ENCODE measurements at regions not wholly inside any gene's neighbourhood (a gene's known extent, or its start where the extent isn't known, plus 50 kb on each side); places are given as distances from the start of the nearest gene placed in this dataset.

GRCh38 chr2:175461839-175462238 is 280.3 kb upstream of the ATP5MC3 start:
- Histone ChIP-seq H3K4me3 (no peak overlapping the region), H3K9me3 (peaks cover 0 to 8% (median 0%) of the 10 kb centered on the region in 11 donors), H3K4me1 (peaks cover 0 to 6% (median 0%) of the 10 kb centered on the region in 9 donors), H3K27me3 (peaks cover 0 to 9% (median 0%) of the 10 kb centered on the region in 7 donors), H3K36me3 (no peaks in the 10 kb centered on the region), H3K27ac (no peak overlapping the region)
- no peak for ATAC-seq
- WGBS, 2 donors, result 71 to 80% methylated on average over 5 of the region's 5 CpGs
- no peak for DNase-seq
- TF ChIP-seq CTCF (IDR thresholded peaks at IDR 0.05), result no peak
- intact Hi-C loops (cut with DNase I), result no loop called here

GRCh38 chr2:175457895-175458448 is 276.5 kb upstream of the ATP5MC3 start:
- intact Hi-C loops (cut with DNase I), result no loop called here
- Histone ChIP-seq H3K36me3 (no peaks in the 10 kb centered on the region), H3K4me1 (peaks cover 0 to 6% (median 0%) of the 10 kb centered on the region in 9 donors), H3K4me3 (no peak overlapping the region), H3K9me3 (peaks cover 0 to 3% (median 0%) of the 10 kb centered on the region in 11 donors), H3K27ac (no peak overlapping the region), H3K27me3 (peaks cover 0 to 13% (median 0%) of the 10 kb centered on the region in 7 donors)
- no peak for TF ChIP-seq CTCF (IDR thresholded peaks at IDR 0.05)
- WGBS, 2 donors, result 66% methylated on average over 7 of the region's 7 CpGs
- DNase-seq, result no peak
- ATAC-seq, result no peak

GRCh38 chr2:175454953-175455389 is 273.5 kb upstream of the ATP5MC3 start:
- Histone ChIP-seq H3K27ac (no peak overlapping the region), H3K9me3 (no peaks in the 10 kb centered on the region), H3K4me1 (peaks cover 0 to 7% (median 0%) of the 10 kb centered on the region in 9 donors), H3K27me3 (peaks cover 0 to 11% (median 0%) of the 10 kb centered on the region in 7 donors), H3K36me3 (no peaks in the 10 kb centered on the region), H3K4me3 (no peak overlapping the region)
- no peak for ATAC-seq
- intact Hi-C loops (cut with DNase I), result no loop called here
- DNase-seq, result no peak
- 78 to 82% methylated on average over 4 of the region's 4 CpGs for WGBS, 2 donors
- TF ChIP-seq CTCF (IDR thresholded peaks at IDR 0.05), result no peak

GRCh38 chr2:175450029-175450760 is 268.7 kb upstream of the ATP5MC3 start:
- ATAC-seq, result peak in 3 of 8 donors; percentile 20 to 69 (median 33)
- TF ChIP-seq CTCF (IDR thresholded peaks at IDR 0.05), result no peak
- 50 to 55% methylated on average over 2 of the region's 2 CpGs for WGBS, 2 donors
- H3K27me3 ChIP-seq, result peaks cover 0 to 11% (median 0%) of the 10 kb centered on the region in 7 donors
- H3K4me3 ChIP-seq, result no peak overlapping the region
- peaks cover 0 to 20% (median 0%) of the 10 kb centered on the region in 9 donors for H3K4me1 ChIP-seq
- peak overlapping the region in 4 of 10 donors; percentile 8 to 50 (median 28) for H3K27ac ChIP-seq
- H3K9me3 ChIP-seq, result no peaks in the 10 kb centered on the region
- H3K36me3 ChIP-seq, result no peaks in the 10 kb centered on the region
- no peak for DNase-seq
- intact Hi-C loops (cut with DNase I), result no loop called here
